Endothelial cell of umbilical vein (primary cell): ENCODE measurements at regions not wholly inside any gene's neighbourhood (a gene's known extent, or its start where the extent isn't known, plus 50 kb on each side); places are given as distances from the start of the nearest gene placed in this dataset.

Experiments used
- BruUV-seq: library from RNA; stranded (reverse); fragments of 400-500 nt; replicated peaks from 2 replicates; lab custom pipeline; 2021; lab: Mats Ljungman, UMichigan
- CTCF ChIA-PET: fragments of 300-600, 350-600 bp; sonication (Branson Sonifier 250); formaldehyde crosslinking; loops from one replicate; lab custom pipeline; 2021; ENCODE audit warnings: antibody characterized with exemption, inconsistent platforms; lab: Charles Lee
- POLR2A ChIA-PET: fragments of 300-600, 350-600 bp; sonication (Branson Sonifier 250); formaldehyde crosslinking; loops from one replicate; lab custom pipeline; 2021; ENCODE audit warnings: antibody characterized with exemption, inconsistent platforms; lab: Charles Lee
- DNase-seq: peaks from one replicate; pipeline ENCODE4 v3.0.0-alpha.2; 2011; ENCODE audit warnings: low read depth, low spot score
- FAIRE-seq: peaks from 2 replicates; lab custom pipeline; 2011; peaks lifted over from hg19 to GRCh38; lab: Jason Lieb, UNC
- H2AFZ ChIP-seq: 2 replicates; pipeline ENCODE4 v1.6.0; 2012; ENCODE audit warnings: low read depth, low read length, control low read depth, inconsistent platforms
- H3K27ac ChIP-seq: 2 replicates; pipeline ENCODE4 v1.5.1; 2011; ENCODE audit warnings: low read depth, mild to moderate bottlenecking, control low read depth, low read length, moderate library complexity; ENCODE audit not compliant: insufficient read depth
- H3K27me3 ChIP-seq, 2 experiments: 2 replicates each; pipeline versions ENCODE4 v1.6.0 to v1.6.1; 2011; ENCODE audit warnings: low read length in 2 of 2, mixed read lengths in 1 of 2; ENCODE audit not compliant: control insufficient read depth in 2 of 2, insufficient read depth in 2 of 2
- H3K36me3 ChIP-seq, 2 experiments: 2 replicates in 1 of 2; 3 replicates in 1 of 2; pipeline ENCODE4 v1.5.1; 2011; ENCODE audit warnings: low read length in 2 of 2, mild to moderate bottlenecking in 1 of 2, moderate library complexity in 1 of 2; ENCODE audit not compliant: control insufficient read depth in 2 of 2, insufficient read depth in 2 of 2; ENCODE audit errors: extremely low read depth in 1 of 2
- H3K4me1 ChIP-seq: 3 replicates; pipeline ENCODE4 v1.5.1; 2011; ENCODE audit warnings: mild to moderate bottlenecking, low read length; ENCODE audit not compliant: control insufficient read depth, insufficient read depth; ENCODE audit errors: extremely low read depth
- H3K4me2 ChIP-seq: 2 replicates; pipeline ENCODE4 v1.6.1; 2011; ENCODE audit warnings: low read length, control low read depth, mixed read lengths; ENCODE audit not compliant: insufficient read depth
- H3K4me3 ChIP-seq, 3 experiments: fragments of 200-600 bp in 1 of 3; sonication (generic), shearing (Covaris generic) in 1 of 3; replicated peaks in 1 of 3; 2 replicates each; pipeline ENCODE4 v1.5.1; 2011 to 2016; ENCODE audit warnings: control low read depth in 3 of 3, low read length in 3 of 3, mild to moderate bottlenecking in 2 of 3, inconsistent platforms in 1 of 3, low read depth in 1 of 3, moderate library complexity in 1 of 3; ENCODE audit not compliant: insufficient read depth in 1 of 3
- H3K79me2 ChIP-seq: 2 replicates; pipeline ENCODE4 v1.6.0; 2012; ENCODE audit warnings: low read length, inconsistent platforms; ENCODE audit not compliant: control insufficient read depth, insufficient read depth
- H3K9ac ChIP-seq: replicated peaks from 2 replicates; pipeline ENCODE3; 2011; ENCODE audit warnings: low read length, control low read depth; ENCODE audit not compliant: insufficient read depth; ENCODE audit errors: extremely low read depth
- H3K9me1 ChIP-seq: replicated peaks from 3 replicates; pipeline ENCODE4 v1.6.0; 2011; ENCODE audit warnings: mild to moderate bottlenecking, low read length; ENCODE audit not compliant: control insufficient read depth, insufficient read depth; ENCODE audit errors: extremely low read depth
- H3K9me3 ChIP-seq: replicated peaks from 2 replicates; pipeline ENCODE4 v1.5.1; 2012; ENCODE audit warnings: low read length, inconsistent platforms; ENCODE audit not compliant: control insufficient read depth, insufficient read depth
- H4K20me1 ChIP-seq: replicated peaks from 2 replicates; pipeline ENCODE3; 2011; ENCODE audit warnings: mild to moderate bottlenecking, low read length; ENCODE audit not compliant: control insufficient read depth, insufficient read depth; ENCODE audit errors: extremely low read depth
- CTCF ChIP-seq, 2 donors: IDR thresholded peaks; 1 replicate in 1 of 2; 2 replicates in 1 of 2; pipeline ENCODE4 v1.5.1; 2011; ENCODE audit warnings: low read length in 2 of 2, mild to moderate bottlenecking in 2 of 2, moderate library complexity in 2 of 2, control low read depth in 1 of 2, inconsistent platforms in 1 of 2, low read depth in 1 of 2; ENCODE audit not compliant: insufficient read depth in 1 of 2; ENCODE audit errors: extremely low read depth in 1 of 2
- EZH2 ChIP-seq: IDR thresholded peaks from 2 replicates; pipeline ENCODE4 v1.6.1; 2012; ENCODE audit warnings: borderline replicate concordance, low read depth, mild to moderate bottlenecking, moderate library complexity, low read length, inconsistent platforms; ENCODE audit not compliant: severe bottlenecking
- FOS ChIP-seq: IDR thresholded peaks from 2 replicates; pipeline ENCODE4 v1.6.1; 2011; ENCODE audit warnings: mild to moderate bottlenecking, low read length, moderate library complexity, borderline replicate concordance; ENCODE audit not compliant: insufficient read depth
- GATA2 ChIP-seq: IDR thresholded peaks from 2 replicates; pipeline ENCODE4 v1.7.0; 2011; ENCODE audit warnings: low read depth, mild to moderate bottlenecking, moderate library complexity, mixed read lengths, low read length; ENCODE audit not compliant: insufficient read length, insufficient read depth
- JUN ChIP-seq: IDR thresholded peaks from 2 replicates; pipeline ENCODE4 v1.6.1; 2011; ENCODE audit warnings: borderline replicate concordance, low read depth; ENCODE audit not compliant: insufficient read length, insufficient read depth
- MAX ChIP-seq: IDR thresholded peaks from 2 replicates; pipeline ENCODE4 v1.6.1; 2011; ENCODE audit not compliant: insufficient read depth, insufficient read length
- MYC ChIP-seq: IDR thresholded peaks from one replicate; pipeline ENCODE4 v1.6.1; 2011; ENCODE audit warnings: mild to moderate bottlenecking, low read depth, low read length
- POLR2A ChIP-seq: IDR thresholded peaks from 2 replicates; pipeline ENCODE4 v1.6.1; 2012; ENCODE audit warnings: low read depth, mild to moderate bottlenecking, control low read depth, low read length
- POLR2AphosphoS5 ChIP-seq: IDR thresholded peaks from 2 replicates; pipeline ENCODE4 v1.6.1; 2012; ENCODE audit warnings: low read depth, mild to moderate bottlenecking, control low read depth, low read length, moderate library complexity; ENCODE audit not compliant: insufficient read depth
- dilution Hi-C: fragments of 300-500 bp; cut with MboI; formaldehyde crosslinking; loops from one replicate; pipeline ENCODE4 v1.15.0; 2019; ENCODE audit warnings: low sequenced_read_pairs; ENCODE audit not compliant: extremely low pct_ligation_motif_present
- intact Hi-C: fragments of 100-400 bp; cut with micrococcal nuclease; formaldehyde crosslinking; loops from one replicate; pipeline ENCODE4 v1.10.0; 2022

- TF ChIP-seq CTCF (IDR thresholded peaks at IDR 0.05; ENCODE audit: extremely low read depth in 1 of 2, insufficient read depth in 1 of 2, low read depth in 1 of 2, low read length in 2 of 2), result no peak
- TF ChIP-seq POLR2AphosphoS5, result no peak
- no peak for TF ChIP-seq MAX
- TF ChIP-seq FOS, result no peak
- no peak for TF ChIP-seq EZH2
- TF ChIP-seq MYC, result no peak
- TF ChIP-seq POLR2A, result no peak
- TF ChIP-seq JUN, result no peak
- no peak for TF ChIP-seq GATA2
- Histone ChIP-seq H3K9ac (no peak overlapping the region), H3K27me3 (peaks cover 0 to 1% of the 10 kb centered on the region in 2 experiments), H3K9me3 (no peaks in the 10 kb centered on the region), H3K36me3 (no peaks in the 10 kb centered on the region), H3K79me2 (no peaks in the 10 kb centered on the region), H4K20me1 (no peaks in the 10 kb centered on the region), H2AFZ (no peak overlapping the region), H3K9me1 (no peaks in the 10 kb centered on the region), H3K4me2 (no peak overlapping the region), H3K4me3 (no peak overlapping the region), H3K27ac (no peak overlapping the region), H3K4me1 (no peaks in the 10 kb centered on the region)
- DNase-seq, result no peak
- intact Hi-C loops, result no loop called here
- POLR2A ChIA-PET, result no interaction called here
- CTCF ChIA-PET, result no interaction called here
- no TSS peak for BruUV-seq
- FAIRE-seq, result no peak
- dilution Hi-C loops, result no loop called here
Observed at GRCh38 chr6:142635130-142635529, 309.8 kb downstream of the HIVEP2 start.
